ENCODE measurements at regions not wholly inside any gene's neighbourhood (a gene's known extent, or its start where the extent isn't known, plus 50 kb on each side); places are given as distances from the start of the nearest gene placed in this dataset.

DNA sequence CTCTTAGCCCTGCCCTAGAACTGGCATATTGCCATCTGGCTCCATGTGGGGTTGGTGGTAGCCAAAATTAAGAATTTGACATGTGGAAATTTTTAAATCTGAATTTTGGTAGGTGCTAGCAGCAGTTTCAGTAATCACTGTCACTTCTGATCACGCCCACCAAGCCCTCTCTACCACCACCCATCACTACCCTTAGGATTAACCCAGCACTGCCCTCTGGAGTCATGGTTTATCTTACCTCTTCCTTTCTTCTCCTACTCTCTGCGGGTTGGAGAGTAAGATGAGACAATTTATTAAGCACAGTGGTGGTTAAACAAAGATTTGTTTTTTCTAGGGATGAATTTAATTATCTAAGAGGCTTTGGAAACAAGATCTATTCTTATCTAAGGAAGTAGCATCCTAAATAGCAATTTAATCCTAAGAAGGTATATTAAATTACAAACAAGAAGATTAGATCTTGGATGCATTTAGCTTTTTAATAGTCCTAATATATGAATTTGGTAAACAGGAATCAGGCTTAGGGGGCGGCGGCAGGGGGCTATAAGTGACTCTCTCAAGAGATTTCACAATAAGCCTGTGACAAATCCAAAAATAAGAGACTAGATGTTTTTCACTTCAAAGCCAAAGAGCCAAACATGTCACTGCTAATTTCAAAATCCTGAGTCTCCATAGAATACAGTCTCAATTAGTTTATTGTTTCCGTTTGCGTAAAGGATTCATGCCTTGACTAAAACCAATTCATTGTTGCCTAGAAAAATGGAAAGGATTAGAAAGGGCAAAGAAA lies 498.4 kb upstream of the UBE2E2 start:
- TF ChIP-seq, protein P1, sequence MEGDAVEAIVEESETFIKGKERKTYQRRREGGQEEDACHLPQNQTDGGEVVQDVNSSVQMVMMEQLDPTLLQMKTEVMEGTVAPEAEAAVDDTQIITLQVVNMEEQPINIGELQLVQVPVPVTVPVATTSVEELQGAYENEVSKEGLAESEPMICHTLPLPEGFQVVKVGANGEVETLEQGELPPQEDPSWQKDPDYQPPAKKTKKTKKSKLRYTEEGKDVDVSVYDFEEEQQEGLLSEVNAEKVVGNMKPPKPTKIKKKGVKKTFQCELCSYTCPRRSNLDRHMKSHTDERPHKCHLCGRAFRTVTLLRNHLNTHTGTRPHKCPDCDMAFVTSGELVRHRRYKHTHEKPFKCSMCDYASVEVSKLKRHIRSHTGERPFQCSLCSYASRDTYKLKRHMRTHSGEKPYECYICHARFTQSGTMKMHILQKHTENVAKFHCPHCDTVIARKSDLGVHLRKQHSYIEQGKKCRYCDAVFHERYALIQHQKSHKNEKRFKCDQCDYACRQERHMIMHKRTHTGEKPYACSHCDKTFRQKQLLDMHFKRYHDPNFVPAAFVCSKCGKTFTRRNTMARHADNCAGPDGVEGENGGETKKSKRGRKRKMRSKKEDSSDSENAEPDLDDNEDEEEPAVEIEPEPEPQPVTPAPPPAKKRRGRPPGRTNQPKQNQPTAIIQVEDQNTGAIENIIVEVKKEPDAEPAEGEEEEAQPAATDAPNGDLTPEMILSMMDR (IDR thresholded peaks at IDR 0.05) = no peak
- no peak for TF ChIP-seq POLR2A (IDR thresholded peaks at IDR 0.05)
